Stimulated activated CD8-positive, alpha-beta memory T cell treated with anti-CD3 and anti-CD28 coated beads, Interleukin-15, amount 100 ng/mL, for 48 hours (primary cell): ENCODE measurements at regions not wholly inside any gene's neighbourhood (a gene's known extent, or its start where the extent isn't known, plus 50 kb on each side); places are given as distances from the start of the nearest gene placed in this dataset.
"Not testable (repeated sequence)": the region's sequence is repeated elsewhere in the genome, so short reads cannot be mapped to it uniquely, and the experiment has no call there.

Experiments used
- DNase-seq, 2 donors: peaks; one replicate each; pipeline ENCODE4 v3.0.0-alpha.2; 2020; ENCODE audit warnings: low read depth in 2 of 2

DNA sequence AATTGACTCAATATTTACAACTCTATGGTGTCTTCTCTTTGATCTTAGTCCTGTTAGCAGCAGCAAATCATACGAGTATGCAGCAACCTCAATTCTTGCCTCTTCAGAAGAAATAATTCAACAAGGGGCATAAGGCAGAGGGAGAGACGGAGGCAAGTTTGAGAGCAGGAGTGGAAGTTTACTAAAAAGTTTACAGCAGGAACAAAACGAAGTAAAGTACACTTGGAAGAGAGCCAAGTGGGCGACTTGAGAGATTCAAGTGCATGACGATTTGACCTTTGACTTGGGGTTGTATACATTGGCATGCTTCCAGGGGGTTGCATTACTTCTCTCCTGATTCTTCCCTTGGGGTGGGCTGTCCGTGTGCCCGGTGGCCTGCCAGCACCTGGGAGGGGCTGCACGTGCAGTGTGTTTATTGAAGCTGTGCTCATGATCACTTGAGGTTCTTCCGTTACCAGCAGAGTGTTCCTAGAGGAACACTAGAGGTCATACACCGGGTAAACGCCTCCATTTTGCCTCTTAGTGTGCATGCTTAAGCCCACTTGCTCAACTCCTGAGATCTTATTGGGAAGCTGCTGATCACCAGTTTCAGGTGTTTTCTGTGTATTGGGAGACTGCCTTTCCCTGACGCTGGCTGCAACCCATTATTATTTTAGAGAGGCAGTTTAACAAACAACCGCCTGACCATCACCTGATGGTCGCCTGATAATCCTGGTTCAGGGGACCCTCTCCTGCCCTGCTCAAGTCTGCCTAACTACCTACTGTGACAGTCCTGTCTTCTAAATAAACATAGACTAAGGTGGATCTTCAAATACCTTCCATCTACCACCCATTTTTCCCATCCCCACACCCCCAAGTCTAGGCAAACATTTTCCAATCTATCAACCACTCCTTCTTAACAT lies 172.4 kb upstream of the MYLIP start:
- DNase-seq: no peak

GRCh38 chr6:15955484-15955883 lies 173.4 kb upstream of the MYLIP start:
- no peak for DNase-seq

DNA sequence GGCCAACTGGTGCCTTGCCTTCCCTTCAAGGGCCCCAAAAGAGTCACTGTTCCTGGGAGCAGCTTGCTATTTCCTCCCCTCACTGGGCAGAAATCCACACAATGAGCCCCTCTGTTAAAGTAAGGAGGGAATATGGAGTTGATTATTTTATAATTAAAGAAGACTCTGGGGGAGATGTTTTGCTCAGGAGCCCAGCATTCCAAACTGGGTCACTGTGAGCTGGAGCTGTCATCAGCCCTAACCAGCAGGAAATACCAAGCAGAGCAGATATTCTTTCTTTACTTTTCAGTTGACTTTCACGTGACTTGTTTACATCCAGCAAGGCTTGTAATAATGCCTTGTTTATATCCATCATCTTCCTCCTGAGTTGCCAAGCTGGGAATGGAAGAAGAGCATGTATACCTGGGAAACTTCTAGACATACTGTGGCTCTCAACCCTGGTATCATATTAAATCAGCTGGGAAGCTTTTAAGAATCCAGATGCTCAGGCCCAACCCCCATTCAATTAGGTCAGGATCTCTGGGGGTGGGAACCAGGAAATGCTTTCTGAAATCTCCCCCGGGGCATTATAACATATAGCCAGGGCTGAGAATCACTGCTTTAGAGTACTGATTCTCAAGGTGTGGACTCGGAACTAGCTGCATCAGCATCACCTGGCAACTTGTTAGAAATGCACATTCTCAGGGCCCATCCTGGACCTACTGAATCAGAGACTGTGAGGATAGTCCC lies 175.6 kb upstream of the MYLIP start:
- no peak for DNase-seq

GRCh38 chr6:15952231-15953151 lies 176.4 kb upstream of the MYLIP start:
- DNase-seq: no peak

DNA sequence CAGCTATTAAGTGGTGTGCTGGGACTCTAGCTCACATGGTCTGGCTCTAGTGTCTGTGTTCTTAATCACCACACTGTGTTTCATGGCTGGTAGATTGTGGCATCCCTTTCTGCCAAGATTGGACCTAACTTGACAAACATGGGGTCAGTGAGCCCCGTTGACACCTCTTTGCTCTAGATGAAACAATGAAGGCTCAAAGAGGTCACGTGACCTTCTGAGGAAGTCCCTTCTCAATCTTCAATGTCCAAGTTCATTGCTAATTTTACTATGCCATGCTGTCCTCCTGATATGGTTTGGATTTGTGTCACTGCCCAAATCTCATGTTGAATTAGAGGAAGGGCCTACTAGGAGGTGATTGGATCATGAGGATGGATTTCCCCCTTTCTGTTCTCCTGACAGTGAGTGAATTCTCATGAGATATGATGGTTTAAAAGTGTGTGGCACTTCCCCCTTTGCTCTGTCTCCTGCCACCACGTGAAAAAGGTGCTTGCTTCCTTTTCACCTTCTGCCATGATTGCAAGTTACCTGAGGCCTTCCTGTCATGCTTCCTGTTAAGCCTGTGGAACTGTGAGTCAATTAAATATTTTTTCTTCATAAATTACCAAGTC lies 177.8 kb upstream of the MYLIP start:
- no peak for DNase-seq

- no peak for DNase-seq
These were observed 178.9 kb upstream of the MYLIP start for GRCh38 chr6:15949982-15950381.

DNA sequence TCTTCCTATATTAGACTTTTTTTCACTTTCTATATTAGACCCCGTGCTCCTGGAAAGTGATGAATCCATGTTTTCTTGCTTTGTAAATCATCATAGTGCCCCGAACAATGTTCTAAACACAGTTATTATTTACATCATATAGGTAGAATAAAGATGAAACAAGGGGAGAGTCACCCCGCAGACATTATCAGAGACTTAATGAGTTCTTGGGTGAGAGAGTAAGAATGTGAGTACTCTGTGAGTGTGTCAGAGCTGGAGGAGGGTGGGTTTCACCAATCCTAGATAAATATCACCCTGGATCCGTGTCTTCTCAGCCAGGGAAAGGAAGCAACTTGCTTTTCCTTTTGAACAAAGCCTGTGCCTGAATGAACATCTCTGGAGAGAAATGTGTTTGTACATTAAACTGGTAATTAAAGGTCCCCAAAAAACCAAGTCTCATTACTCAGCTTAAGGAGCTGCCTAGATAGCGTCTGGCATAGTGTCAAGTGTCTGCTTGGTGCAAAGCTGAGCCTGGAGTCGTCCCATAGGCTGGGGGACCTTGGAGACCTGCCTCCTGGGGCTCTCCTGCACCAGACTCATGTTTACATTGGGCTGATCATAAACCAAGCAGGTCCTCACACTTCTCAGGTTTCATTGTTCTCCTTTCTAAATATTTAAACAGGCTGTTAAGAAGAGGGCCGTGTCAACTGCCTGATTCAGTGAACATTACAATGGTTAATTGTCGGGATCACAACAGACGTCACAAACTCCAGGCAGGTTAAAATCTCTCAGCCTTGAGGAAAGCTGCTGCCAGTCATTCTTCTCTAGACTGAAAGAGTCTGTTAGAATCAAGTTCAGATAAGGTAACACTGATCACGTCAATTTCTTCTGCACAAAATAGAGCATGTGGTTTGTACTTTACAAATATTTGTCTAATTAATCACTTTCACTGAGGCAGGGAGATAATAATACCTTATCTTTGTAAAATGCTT lies 179.7 kb upstream of the MYLIP start:
- DNase-seq: no peak

GRCh38 chr6:15947923-15948322 lies 181.0 kb upstream of the MYLIP start:
- DNase-seq: no peak

GRCh38 chr6:15947436-15947835 lies 181.4 kb upstream of the MYLIP start:
- DNase-seq: no peak

DNA sequence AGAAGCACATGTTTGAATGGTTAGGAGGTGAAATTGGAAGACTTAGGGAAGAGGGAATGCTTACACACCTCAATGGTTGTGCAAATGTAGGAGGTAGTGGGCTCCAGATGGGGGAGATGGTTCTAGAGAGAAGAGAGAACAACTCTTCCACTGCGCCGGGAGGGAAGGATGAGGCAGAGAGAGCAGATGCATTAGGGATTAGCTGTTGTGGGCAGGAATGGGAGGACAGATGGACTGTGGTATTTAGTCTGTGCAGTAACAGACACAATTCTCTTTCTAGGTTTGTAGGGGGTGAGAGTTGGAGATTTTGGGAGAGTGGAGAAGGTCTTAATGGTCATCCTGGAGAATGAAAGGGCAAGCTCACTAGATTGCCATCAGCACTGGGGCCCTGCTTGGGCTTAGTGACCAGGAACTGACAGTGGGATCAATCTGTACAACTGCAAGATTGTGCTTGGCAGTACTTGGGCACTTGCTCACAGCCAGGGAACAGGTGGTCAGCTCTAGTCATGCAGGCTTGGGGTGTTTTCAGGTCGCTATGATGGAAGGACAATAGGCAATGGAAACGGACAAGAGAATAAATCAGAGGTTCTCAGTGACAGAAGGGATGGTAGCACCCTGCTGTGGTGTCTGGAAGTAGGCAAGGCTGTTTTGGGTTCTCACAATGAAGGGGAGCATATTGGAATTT lies 182.0 kb upstream of the MYLIP start:
- no peak for DNase-seq

- DNase-seq: no peak
These were observed 183.2 kb upstream of the MYLIP start for GRCh38 chr6:15945593-15946159.

DNA sequence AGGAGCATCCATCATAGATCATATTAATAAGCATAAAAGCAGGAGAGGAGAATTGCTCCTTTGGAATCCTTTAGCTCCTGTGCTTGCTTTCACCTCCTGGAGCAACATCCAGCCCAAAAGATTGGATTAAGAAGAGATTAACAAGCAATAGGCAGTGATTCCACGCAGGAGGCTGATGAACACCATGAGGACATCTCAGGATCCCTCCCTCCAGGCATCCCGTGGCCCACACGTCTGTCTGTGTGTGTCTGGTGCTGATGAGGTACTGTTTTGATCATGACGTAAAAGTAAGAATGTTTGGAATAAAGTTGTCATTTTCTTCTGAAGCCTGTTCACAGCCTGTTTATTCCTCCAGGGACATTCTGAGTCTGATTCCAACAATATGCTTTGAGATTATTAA lies 185.5 kb upstream of the MYLIP start:
- DNase-seq: no peak

DNA sequence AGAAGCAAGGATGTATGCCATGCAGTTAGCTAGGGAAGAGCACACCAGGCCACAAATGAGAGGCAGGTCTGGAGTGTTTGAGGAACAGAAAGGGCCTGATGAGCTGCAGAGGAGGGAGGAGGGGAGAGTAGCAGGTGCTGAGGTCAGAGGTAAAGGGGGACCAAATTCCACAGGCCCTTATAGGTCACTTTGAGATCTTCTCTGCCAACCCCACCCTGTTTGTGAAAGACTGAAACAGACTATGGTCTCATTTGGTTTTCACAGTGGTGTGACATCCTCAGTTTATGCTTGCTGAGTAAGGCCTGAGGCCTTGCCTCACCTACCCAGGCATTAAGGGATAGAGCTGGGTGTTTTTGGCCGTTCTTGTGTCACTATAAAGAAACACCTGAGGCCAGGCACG lies 187.7 kb upstream of the MYLIP start:
- DNase-seq: no peak

- DNase-seq: no peak
These were observed 190.8 kb upstream of the MYLIP start for GRCh38 chr6:15938107-15938506.

DNA sequence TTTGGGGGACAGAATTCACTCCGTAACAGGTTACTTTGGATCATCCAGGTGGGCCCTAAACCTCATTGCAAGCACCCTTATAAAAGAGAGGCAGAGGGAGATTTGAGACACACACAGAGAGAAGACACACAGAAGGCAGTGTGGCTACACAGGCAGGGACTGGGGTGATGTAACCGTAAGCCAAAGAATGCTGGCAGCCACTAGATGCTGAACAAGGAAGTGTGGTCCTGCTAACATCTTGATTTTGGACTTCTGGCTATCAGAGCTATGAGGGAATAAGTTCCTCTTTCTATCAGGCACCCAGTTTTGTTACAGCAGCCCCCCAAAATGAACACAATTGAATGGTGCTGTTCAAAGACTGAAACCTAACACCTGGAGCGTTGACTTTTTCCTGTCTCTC lies 191.3 kb upstream of the MYLIP start:
- DNase-seq: no peak

DNA sequence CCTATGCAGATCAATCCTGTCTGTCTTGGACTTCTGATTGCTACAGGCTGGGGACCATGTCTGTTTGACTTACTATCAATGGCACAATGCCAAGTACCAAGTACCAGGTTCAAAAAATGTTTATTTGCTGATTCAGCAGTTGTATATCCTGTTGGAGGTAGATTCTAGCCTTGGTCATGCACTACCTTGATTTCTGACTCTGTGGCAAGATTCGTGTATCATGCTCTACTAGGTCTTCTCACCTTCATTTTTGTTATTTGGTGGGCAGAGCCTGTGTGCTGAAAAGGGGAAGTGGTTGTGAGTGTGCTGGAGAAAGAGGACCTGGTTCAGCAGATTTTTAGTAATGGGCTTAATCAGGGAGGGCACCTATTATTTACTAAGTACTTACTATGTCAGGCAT lies 192.4 kb upstream of the MYLIP start:
- DNase-seq: no peak

DNA sequence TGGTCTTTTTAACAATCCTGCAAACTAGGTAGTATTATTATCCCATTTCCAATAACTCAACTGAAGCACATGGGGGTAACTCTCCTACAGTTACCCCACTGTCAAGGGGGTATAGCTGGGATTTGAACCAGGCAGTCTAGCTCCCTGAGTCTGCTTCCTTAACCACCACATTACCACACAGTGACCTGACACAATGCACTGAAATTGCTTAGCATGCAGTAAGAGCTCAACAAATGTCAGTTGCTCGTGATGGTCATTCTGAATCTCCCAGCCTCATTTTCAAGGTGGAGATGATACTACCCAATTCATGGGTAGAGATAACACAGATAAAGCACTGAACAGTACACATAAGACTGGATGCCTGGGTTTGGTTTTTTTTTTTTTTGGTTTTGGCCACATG lies 193.2 kb upstream of the MYLIP start:
- no peak for DNase-seq

DNA sequence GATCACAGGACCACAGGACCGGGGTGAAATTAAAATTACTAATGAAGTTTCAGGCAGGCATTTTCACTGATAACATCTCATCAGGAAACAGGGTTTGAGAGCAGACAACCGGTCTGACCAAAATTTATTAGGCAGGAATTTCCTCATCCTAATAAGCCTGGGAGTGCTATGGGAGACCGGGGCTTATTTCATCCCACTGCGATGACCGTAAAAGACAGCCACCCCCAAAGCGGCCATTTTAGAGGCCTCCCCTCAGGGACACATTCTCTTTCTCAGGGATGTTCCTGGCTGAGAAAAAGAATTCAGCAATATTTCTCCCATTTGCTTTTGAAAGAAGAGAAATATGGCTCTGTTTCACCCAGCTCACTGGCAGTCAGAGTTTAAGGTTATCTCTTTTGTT lies 197.2 kb upstream of the MYLIP start:
- not testable (repeated sequence) for DNase-seq

GRCh38 chr6:15930207-15930606 lies 198.7 kb upstream of the MYLIP start:
- no peak for DNase-seq

DNA sequence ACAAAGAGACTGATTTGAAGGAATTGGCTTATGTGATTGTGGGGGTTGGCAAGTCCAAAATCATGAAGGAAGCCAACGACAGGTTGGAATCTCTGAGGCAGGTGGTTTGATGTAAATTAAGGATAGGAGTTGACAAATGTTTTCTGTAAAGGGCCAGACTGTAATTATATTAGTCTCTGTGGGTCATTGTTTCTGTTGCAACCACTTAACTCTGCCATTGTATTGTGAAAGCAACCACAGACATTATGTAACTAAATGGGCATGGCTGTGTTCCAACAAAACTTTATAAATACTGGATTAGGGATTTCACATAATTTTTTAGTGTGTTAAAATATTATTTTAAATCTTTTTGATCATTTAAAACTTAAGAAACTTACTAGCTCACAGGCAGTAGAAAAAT lies 199.2 kb upstream of the MYLIP start:
- DNase-seq: no peak
